DMS53 (cell line): ENCODE measurements at regions not wholly inside any gene's neighbourhood (a gene's known extent, or its start where the extent isn't known, plus 50 kb on each side); places are given as distances from the start of the nearest gene placed in this dataset.

ENCODE experiments used
- DNase-seq: peaks from one replicate; lab custom pipeline; 2025; lab: John Stamatoyannopoulos, UW

GRCh38 chr2:19036091-19036490 lies 322.3 kb downstream of the OSR1 start:
- no peak for DNase-seq

GRCh38 chr2:19035238-19035637 lies 323.2 kb downstream of the OSR1 start:
- DNase-seq: no peak

- DNase-seq: peak; percentile 1
Measured at GRCh38 chr2:19033240-19033639, 325.2 kb downstream of the OSR1 start.

- DNase-seq: no peak
Measured at GRCh38 chr2:19031642-19032041, 326.8 kb downstream of the OSR1 start.

GRCh38 chr2:19029655-19030054 lies 328.8 kb downstream of the OSR1 start:
- DNase-seq: no peak

GRCh38 chr2:19028587-19029375 lies 329.6 kb downstream of the OSR1 start:
- no peak for DNase-seq

GRCh38 chr2:19027626-19028025 lies 330.8 kb downstream of the OSR1 start:
- DNase-seq: no peak

GRCh38 chr2:19026261-19026660 lies 332.2 kb downstream of the OSR1 start:
- DNase-seq: no peak

- DNase-seq: no peak
Measured at GRCh38 chr2:19022334-19022733, 336.1 kb downstream of the OSR1 start.

- no peak for DNase-seq
Measured at GRCh38 chr2:19021721-19022120, 336.7 kb downstream of the OSR1 start.

GRCh38 chr2:19021100-19021476 lies 337.3 kb downstream of the OSR1 start:
- peak; percentile 27 for DNase-seq

GRCh38 chr2:19020144-19021099 lies 338.0 kb downstream of the OSR1 start:
- no peak for DNase-seq

- no peak for DNase-seq
Measured at GRCh38 chr2:19009510-19009909, 348.9 kb downstream of the OSR1 start.

GRCh38 chr2:19003554-19003953 lies 354.9 kb downstream of the OSR1 start:
- DNase-seq: no peak

- no peak for DNase-seq
Measured at GRCh38 chr2:19000776-19001175, 357.6 kb downstream of the OSR1 start.

- DNase-seq: no peak
Measured at GRCh38 chr2:18999198-18999597, 359.2 kb downstream of the OSR1 start.

GRCh38 chr2:18998491-18998890 lies 359.9 kb downstream of the OSR1 start:
- DNase-seq: no peak

- no peak for DNase-seq
Measured at GRCh38 chr2:18993756-18994338, 364.6 kb downstream of the OSR1 start.

GRCh38 chr2:18991177-18992168 lies 366.9 kb downstream of the OSR1 start:
- peak; percentile 64 for DNase-seq

GRCh38 chr2:18988631-18989232 lies 369.7 kb downstream of the OSR1 start:
- DNase-seq: no peak

GRCh38 chr2:18987592-18988073 lies 370.8 kb downstream of the OSR1 start:
- DNase-seq: peak; percentile 70
